AG10803 (cell line): ENCODE measurements at regions not wholly inside any gene's neighbourhood (a gene's known extent, or its start where the extent isn't known, plus 50 kb on each side); places are given as distances from the start of the nearest gene placed in this dataset.

Source experiments
- DNase-seq: peaks from one replicate; pipeline ENCODE4 v3.0.0; 2010; ENCODE audit warnings: low read depth
- H3K4me3 ChIP-seq: 2 replicates; pipeline ENCODE4 v1.5.1; 2011; ENCODE audit warnings: mild to moderate bottlenecking, low read length, control low read depth
- TF ChIP-seq, protein P1 (sequence below): conservative IDR thresholded peaks from 2 replicates; pipeline ENCODE4 v1.5.1; 2011; ENCODE audit warnings: mild to moderate bottlenecking, low read length, control low read depth, inconsistent platforms

DNA sequence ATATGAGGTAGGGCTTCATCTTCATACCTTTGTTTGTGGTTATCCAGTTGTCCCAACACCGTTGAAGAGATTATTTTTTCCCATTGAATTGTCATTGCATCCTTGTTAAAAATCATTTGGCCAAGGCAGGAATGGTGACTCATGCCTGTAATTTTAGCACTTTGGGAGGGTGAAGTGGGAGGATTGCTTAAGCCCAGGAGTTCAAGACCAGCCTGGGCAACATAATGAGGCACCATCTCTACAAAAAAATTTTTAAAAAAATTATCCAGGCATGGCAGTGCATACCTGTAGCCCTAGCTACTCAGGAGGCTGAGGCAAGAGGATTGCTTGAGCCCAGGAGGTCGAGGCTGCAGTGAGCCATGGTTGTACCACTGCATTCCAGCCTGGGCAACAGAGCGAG, 223.9 kb downstream of the TANC2 start:
- DNase-seq = no peak
- TF ChIP-seq, protein P1, sequence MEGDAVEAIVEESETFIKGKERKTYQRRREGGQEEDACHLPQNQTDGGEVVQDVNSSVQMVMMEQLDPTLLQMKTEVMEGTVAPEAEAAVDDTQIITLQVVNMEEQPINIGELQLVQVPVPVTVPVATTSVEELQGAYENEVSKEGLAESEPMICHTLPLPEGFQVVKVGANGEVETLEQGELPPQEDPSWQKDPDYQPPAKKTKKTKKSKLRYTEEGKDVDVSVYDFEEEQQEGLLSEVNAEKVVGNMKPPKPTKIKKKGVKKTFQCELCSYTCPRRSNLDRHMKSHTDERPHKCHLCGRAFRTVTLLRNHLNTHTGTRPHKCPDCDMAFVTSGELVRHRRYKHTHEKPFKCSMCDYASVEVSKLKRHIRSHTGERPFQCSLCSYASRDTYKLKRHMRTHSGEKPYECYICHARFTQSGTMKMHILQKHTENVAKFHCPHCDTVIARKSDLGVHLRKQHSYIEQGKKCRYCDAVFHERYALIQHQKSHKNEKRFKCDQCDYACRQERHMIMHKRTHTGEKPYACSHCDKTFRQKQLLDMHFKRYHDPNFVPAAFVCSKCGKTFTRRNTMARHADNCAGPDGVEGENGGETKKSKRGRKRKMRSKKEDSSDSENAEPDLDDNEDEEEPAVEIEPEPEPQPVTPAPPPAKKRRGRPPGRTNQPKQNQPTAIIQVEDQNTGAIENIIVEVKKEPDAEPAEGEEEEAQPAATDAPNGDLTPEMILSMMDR = no peak
- H3K4me3 ChIP-seq = no peak overlapping the region

DNA sequence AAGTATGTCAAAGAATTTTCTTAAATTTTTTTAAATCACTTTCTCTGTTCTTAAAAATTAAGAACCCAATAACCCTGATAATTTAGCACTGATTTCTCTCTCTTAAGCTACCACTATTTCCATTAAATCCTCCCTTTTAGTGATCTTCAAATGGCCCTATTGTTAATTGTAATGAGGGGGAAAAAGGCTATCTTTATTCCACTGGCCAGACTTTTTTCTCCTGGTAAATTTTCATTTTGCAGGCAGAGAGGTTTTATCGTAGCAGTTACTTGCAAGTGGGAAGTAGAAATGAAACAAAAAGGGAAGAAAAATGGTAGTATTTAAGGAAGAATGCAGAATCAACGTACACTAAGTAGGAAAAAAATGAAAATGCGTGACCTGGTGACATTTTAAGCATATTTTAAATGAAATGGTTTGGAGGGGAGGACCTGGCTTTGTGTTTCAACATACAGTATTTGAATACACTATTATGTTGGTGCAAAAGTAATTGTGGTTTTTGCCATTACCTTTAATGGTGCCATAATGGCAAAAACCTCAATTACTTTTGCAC, 224.9 kb downstream of the TANC2 start:
- H3K4me3 ChIP-seq = no peak overlapping the region
- TF ChIP-seq, protein P1 = no peak
- no peak for DNase-seq

DNA sequence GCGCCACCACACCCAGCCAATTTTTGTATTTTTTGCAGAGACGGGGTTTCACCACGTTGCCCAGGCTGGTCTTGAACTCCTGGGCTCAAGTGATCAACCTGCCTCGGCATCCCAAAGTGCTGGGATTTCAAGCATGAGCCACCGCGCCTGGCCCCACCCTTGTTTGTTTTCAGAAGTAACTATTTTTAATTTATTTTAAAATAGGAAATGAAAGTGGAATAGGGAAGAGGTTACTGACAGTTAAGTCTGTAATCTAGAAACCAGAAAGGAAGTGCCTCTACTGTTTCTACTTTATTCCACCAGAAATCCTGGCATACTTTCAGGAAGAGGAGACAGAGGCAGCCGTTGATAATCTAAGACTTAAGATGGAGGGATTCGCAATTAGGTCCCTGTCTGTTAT, 225.6 kb downstream of the TANC2 start:
- TF ChIP-seq, protein P1 = no peak
- H3K4me3 ChIP-seq = no peak overlapping the region
- DNase-seq = no peak

DNA sequence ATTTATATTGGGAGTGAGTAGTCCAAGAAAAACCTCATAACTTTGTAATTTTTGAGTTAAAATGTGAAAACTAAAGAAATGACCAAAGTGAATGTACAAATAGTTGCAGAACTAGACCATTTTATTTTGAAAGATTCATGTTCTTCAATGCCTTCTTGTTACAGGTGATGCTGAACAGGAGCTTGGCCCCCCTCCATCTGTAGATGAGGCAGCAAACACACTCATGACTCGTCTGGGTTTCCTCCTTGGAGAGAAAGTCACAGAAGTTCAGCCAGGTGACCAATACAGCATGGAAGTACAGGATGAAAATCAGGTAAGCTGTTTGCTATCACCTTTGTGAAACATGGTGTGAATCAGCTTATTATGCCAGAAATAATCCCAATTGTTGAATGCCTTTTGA, 227.8 kb downstream of the TANC2 start:
- TF ChIP-seq, protein P1 = no peak
- DNase-seq = no peak
- no peak overlapping the region for H3K4me3 ChIP-seq

GRCh38 chr17:63196772-63197335, 230.8 kb downstream of the TANC2 start:
- TF ChIP-seq, protein P1 = no peak
- H3K4me3 ChIP-seq = no peak overlapping the region
- DNase-seq = no peak

DNA sequence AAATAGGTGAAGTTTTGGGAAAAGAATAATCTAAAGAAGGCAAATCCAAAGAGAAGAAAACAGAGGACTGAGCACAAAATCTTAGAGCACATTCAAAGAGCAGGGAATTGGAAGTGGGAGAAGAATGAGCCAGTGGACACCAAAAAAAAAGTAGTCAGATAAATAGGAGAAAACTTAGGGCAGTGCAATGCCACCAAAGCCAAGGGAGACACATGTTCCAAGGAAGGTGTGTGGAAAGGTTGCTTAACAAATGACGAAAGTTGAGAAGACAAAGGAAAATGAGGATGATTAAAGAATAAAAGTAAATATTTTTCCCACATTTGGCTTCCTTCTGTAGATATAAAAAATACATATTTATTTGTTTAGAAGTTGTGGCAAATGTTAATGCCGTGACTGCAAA, 237.6 kb downstream of the TANC2 start:
- H3K4me3 ChIP-seq = no peak overlapping the region
- DNase-seq = no peak
- TF ChIP-seq, protein P1 = no peak

- TF ChIP-seq, protein P1 = no peak
- no peak for DNase-seq
- no peak overlapping the region for H3K4me3 ChIP-seq
Measured at GRCh38 chr17:63221939-63222338, 224.2 kb downstream of the CYB561 start.
